ENCODE measurements at regions not wholly inside any gene's neighbourhood (a gene's known extent, or its start where the extent isn't known, plus 50 kb on each side); places are given as distances from the start of the nearest gene placed in this dataset.

DNA sequence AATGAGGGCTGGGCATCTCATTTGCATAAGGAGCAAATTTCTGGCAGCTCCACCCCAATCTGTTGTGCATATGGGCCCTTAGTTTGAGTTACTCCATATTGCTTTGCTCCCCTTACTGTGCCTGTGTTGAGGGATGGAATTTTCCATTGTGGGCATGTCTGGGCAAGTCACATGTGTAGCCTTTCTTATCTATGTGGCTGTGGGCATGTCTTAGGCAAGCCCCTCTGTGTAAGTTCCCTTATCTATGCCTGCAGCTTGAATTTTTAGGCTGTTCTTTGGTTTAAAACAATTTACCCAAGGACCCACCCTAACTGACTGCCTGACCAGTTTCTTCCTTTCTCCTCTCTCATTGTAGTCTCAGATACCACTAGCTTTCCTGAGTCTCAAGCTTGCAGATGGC, 405.7 kb upstream of the NCAM2 start:
- no peak overlapping the region for H3K4me3 ChIP-seq (ENCODE audit: low read depth, low read length)
- peak; percentile 2 for DNase-seq (ENCODE audit: low read depth)
- TF ChIP-seq, protein P1, sequence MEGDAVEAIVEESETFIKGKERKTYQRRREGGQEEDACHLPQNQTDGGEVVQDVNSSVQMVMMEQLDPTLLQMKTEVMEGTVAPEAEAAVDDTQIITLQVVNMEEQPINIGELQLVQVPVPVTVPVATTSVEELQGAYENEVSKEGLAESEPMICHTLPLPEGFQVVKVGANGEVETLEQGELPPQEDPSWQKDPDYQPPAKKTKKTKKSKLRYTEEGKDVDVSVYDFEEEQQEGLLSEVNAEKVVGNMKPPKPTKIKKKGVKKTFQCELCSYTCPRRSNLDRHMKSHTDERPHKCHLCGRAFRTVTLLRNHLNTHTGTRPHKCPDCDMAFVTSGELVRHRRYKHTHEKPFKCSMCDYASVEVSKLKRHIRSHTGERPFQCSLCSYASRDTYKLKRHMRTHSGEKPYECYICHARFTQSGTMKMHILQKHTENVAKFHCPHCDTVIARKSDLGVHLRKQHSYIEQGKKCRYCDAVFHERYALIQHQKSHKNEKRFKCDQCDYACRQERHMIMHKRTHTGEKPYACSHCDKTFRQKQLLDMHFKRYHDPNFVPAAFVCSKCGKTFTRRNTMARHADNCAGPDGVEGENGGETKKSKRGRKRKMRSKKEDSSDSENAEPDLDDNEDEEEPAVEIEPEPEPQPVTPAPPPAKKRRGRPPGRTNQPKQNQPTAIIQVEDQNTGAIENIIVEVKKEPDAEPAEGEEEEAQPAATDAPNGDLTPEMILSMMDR (IDR thresholded peaks at IDR 0.05; ENCODE audit: low read depth, low read length), result no peak
- TF ChIP-seq MYC (IDR thresholded peaks at IDR 0.05; ENCODE audit: low read depth, low read length), result no peak
- no peak for TF ChIP-seq POLR2A (IDR thresholded peaks at IDR 0.05; ENCODE audit: extremely low read depth, insufficient read length)
- TF ChIP-seq, protein P2, sequence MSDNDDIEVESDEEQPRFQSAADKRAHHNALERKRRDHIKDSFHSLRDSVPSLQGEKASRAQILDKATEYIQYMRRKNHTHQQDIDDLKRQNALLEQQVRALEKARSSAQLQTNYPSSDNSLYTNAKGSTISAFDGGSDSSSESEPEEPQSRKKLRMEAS (IDR thresholded peaks at IDR 0.05; ENCODE audit: low read depth, low read length), result no peak

DNA sequence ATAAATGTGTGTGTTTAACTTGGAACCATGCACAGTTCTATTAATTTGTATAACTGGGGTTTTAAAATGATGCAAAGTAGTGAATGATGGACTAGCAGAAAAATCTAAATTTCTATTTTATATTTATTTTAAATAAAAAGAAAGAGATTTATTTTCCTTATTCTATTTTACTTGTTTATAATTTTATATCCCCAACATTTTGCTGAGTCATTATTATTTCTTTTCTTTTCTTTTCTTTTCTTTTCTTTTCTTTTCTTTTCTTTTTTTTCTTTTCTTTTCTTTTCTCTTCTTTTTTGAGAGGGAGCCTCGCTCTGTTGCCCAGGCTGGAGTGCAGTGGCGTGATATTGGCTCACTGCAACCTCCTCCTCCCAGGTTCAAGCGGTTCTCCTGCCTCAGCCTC, 395.0 kb upstream of the NCAM2 start:
- H3K4me3 ChIP-seq (ENCODE audit: low read depth, low read length), result no peak overlapping the region
- no peak for DNase-seq (ENCODE audit: low read depth)
- TF ChIP-seq, protein P1 (IDR thresholded peaks at IDR 0.05; ENCODE audit: low read depth, low read length), result no peak
- TF ChIP-seq POLR2A (IDR thresholded peaks at IDR 0.05; ENCODE audit: extremely low read depth, insufficient read length) (no peak), MYC (IDR thresholded peaks at IDR 0.05; ENCODE audit: low read depth, low read length) (no peak)
- TF ChIP-seq, protein P2 (IDR thresholded peaks at IDR 0.05; ENCODE audit: low read depth, low read length), result no peak

DNA sequence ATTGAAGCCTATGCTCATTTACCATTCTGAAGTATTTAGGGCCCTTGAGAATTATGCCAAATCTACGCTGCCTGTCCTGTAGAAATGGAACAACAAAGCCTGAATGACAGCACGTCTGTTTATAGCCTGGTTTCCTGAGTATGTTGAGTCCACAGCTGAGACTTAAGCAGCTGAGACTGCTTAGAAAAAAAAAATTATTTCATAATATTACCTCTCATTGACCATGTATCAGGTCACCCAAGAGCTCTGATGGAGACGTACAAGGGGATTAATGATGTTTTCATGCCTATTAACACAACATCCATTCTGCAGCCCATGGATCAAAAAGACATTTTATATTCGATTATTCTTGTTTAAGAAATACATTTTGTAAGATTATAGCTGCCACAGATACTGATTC, 387.2 kb upstream of the NCAM2 start:
- TF ChIP-seq, protein P1 (IDR thresholded peaks at IDR 0.05; ENCODE audit: low read depth, low read length), result no peak
- no peak for TF ChIP-seq POLR2A (IDR thresholded peaks at IDR 0.05; ENCODE audit: extremely low read depth, insufficient read length)
- TF ChIP-seq, protein P2 (IDR thresholded peaks at IDR 0.05; ENCODE audit: low read depth, low read length), result no peak
- no peak for TF ChIP-seq MYC (IDR thresholded peaks at IDR 0.05; ENCODE audit: low read depth, low read length)
- H3K4me3 ChIP-seq (ENCODE audit: low read depth, low read length), result no peak overlapping the region
- DNase-seq (ENCODE audit: low read depth), result no peak

DNA sequence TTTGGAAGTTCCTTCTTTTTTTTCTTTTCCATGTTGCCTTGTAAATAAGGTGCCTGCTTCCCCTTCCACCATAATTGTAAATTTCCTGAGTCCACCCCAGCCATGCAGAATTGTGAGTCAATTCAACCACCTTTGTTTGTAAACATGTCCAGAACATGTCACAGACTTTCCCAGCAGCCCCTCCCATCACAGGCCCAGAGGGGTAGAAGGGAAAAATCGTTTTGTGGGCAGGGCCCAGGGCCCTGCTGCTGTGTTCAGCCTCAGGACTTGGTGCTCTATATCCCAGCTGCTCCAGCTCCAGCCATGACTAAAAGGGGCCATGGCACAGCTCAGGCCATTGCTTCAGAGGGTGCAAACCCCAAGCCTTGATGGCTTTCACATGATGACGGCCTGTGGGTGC, 384.6 kb upstream of the NCAM2 start:
- no peak overlapping the region for H3K4me3 ChIP-seq (ENCODE audit: low read depth, low read length)
- TF ChIP-seq MYC (IDR thresholded peaks at IDR 0.05; ENCODE audit: low read depth, low read length) (no peak), POLR2A (IDR thresholded peaks at IDR 0.05; ENCODE audit: extremely low read depth, insufficient read length) (no peak)
- TF ChIP-seq, protein P2 (IDR thresholded peaks at IDR 0.05; ENCODE audit: low read depth, low read length), result no peak
- TF ChIP-seq, protein P1 (IDR thresholded peaks at IDR 0.05; ENCODE audit: low read depth, low read length), result no peak
- DNase-seq (ENCODE audit: low read depth), result no peak

DNA sequence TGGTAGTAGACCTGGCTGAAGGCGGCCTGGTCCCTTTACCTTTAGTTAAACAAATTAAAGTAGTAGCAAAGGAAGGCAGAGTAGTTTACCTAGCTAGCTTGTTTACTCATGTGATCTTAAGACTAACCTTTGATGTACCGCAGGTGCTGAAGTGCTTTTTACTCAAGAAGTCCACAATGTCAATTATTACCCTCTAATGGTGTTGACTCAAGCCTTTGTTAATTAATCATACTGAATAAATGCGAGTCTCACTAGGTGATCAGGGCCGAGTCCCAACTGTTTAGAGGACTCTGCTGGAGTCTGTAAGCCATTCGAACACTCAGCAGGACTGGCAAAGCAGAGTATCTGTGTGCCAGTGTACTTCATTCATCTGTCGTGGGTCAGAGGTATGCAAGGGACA, 381.1 kb upstream of the NCAM2 start:
- TF ChIP-seq, protein P2 (IDR thresholded peaks at IDR 0.05; ENCODE audit: low read depth, low read length), result no peak
- TF ChIP-seq MYC (IDR thresholded peaks at IDR 0.05; ENCODE audit: low read depth, low read length) (no peak), POLR2A (IDR thresholded peaks at IDR 0.05; ENCODE audit: extremely low read depth, insufficient read length) (no peak)
- TF ChIP-seq, protein P1 (IDR thresholded peaks at IDR 0.05; ENCODE audit: low read depth, low read length), result no peak
- DNase-seq (ENCODE audit: low read depth), result no peak
- no peak overlapping the region for H3K4me3 ChIP-seq (ENCODE audit: low read depth, low read length)

DNA sequence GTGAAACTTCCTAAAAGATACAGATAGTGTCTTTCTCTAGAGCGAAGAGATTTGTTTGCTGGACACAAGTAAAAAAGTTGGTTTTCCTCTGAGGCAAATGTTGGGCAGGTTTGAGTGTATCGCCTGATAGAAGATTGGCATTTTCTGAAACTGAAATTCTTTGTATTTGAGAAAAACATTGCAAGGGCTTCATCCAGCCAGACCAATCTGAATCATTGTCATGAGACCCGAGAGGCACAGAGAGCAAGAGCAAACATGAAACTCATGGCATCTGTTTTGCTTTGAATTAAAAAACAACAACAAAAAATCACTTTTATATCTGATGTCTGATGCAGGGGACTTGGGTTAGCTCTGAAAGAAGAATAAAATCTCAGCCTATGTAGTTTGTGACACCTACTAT, 379.3 kb upstream of the NCAM2 start:
- DNase-seq (ENCODE audit: low read depth), result no peak
- no peak overlapping the region for H3K4me3 ChIP-seq (ENCODE audit: low read depth, low read length)
- TF ChIP-seq, protein P2 (IDR thresholded peaks at IDR 0.05; ENCODE audit: low read depth, low read length), result no peak
- TF ChIP-seq POLR2A (IDR thresholded peaks at IDR 0.05; ENCODE audit: extremely low read depth, insufficient read length) (no peak), MYC (IDR thresholded peaks at IDR 0.05; ENCODE audit: low read depth, low read length) (no peak)
- TF ChIP-seq, protein P1 (IDR thresholded peaks at IDR 0.05; ENCODE audit: low read depth, low read length), result no peak
